ENCODE measurements at regions not wholly inside any gene's neighbourhood (a gene's known extent, or its start where the extent isn't known, plus 50 kb on each side); places are given as distances from the start of the nearest gene placed in this dataset.

- TF ChIP-seq, protein P1, sequence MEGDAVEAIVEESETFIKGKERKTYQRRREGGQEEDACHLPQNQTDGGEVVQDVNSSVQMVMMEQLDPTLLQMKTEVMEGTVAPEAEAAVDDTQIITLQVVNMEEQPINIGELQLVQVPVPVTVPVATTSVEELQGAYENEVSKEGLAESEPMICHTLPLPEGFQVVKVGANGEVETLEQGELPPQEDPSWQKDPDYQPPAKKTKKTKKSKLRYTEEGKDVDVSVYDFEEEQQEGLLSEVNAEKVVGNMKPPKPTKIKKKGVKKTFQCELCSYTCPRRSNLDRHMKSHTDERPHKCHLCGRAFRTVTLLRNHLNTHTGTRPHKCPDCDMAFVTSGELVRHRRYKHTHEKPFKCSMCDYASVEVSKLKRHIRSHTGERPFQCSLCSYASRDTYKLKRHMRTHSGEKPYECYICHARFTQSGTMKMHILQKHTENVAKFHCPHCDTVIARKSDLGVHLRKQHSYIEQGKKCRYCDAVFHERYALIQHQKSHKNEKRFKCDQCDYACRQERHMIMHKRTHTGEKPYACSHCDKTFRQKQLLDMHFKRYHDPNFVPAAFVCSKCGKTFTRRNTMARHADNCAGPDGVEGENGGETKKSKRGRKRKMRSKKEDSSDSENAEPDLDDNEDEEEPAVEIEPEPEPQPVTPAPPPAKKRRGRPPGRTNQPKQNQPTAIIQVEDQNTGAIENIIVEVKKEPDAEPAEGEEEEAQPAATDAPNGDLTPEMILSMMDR (IDR thresholded peaks at IDR 0.05) = no peak
- no peak for TF ChIP-seq ZFX (IDR thresholded peaks at IDR 0.05; ENCODE audit: borderline replicate concordance)
Measured at GRCh38 chr5:117195076-117195475, 620.5 kb upstream of the SEMA6A start.

All from 22Rv1 (cell line).